HUES6 (cell line): ENCODE measurements at regions not wholly inside any gene's neighbourhood (a gene's known extent, or its start where the extent isn't known, plus 50 kb on each side); places are given as distances from the start of the nearest gene placed in this dataset.
"Not testable (repeated sequence)": the region's sequence is repeated elsewhere in the genome, so short reads cannot be mapped to it uniquely, and the experiment has no call there.

Experiments used
- H3K27ac ChIP-seq: 2 replicates; pipeline ENCODE4 v1.7.0; 2013; ENCODE audit warnings: low read depth, mild to moderate bottlenecking, low read length, inconsistent platforms
- H3K27me3 ChIP-seq: 2 replicates; pipeline ENCODE4 v1.6.1; 2013; ENCODE audit warnings: low read length; ENCODE audit not compliant: control insufficient read depth, insufficient read depth
- H3K36me3 ChIP-seq: 2 replicates; pipeline ENCODE4 v1.6.1; 2013; ENCODE audit warnings: low read length; ENCODE audit not compliant: control insufficient read depth, insufficient read depth
- H3K4me1 ChIP-seq: 2 replicates; pipeline ENCODE4 v1.6.1; 2013; ENCODE audit warnings: low read length; ENCODE audit not compliant: control insufficient read depth, insufficient read depth
- H3K4me3 ChIP-seq: 2 replicates; pipeline ENCODE4 v1.5.1; 2013; ENCODE audit warnings: low read depth, low read length
- H3K9ac ChIP-seq: one replicate; pipeline ENCODE4 v1.6.1; 2013; ENCODE audit warnings: mild to moderate bottlenecking, low read length
- H3K9me3 ChIP-seq: 2 replicates; pipeline ENCODE4 v1.6.1; 2013; ENCODE audit warnings: low read depth, low read length; ENCODE audit not compliant: control insufficient read depth, insufficient read depth

DNA sequence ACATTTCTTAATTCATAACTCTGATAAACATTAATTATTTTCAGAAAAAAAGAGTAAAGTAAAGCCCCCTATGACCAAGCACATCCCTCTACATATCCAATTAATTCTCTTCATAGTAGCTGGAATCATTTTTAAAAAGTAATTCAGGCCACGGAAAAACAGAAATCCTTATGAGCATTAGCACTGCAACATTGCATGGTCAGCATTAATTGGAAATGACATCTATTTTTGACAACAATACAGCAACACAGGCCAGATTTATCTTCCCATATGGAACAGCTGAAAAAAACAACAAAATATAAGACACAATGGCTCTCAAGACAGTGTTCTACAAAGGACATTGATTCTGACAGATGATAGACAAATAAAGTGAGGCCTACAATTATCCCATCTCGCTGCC, 236.6 kb downstream of the TMA16 start:
- Histone ChIP-seq H3K4me3 (no peak overlapping the region), H3K27me3 (no peaks in the 10 kb centered on the region), H3K9me3 (peaks cover 5% of the 10 kb centered on the region; the same call in 1 of the 2 replicates), H3K9ac (no peak overlapping the region), H3K27ac (no peak overlapping the region), H3K36me3 (no peaks in the 10 kb centered on the region), H3K4me1 (no peaks in the 10 kb centered on the region)

DNA sequence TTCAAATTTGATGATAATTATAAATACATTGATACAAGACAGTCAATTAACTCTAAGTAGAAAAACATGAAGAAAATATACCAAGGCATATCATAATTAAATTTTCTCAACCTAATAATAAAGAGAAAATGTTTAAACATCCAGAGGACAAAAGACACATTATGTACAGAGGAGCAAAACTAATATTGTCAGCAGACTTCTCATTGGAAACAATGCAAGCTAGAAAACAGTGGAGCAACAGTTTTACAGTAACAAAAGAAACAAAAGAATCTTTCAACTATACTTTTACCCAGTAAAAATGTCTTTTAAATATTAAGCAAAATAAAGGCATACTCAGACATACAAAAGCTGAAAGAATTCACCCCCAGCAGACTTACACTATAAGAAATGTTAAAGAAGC, 238.0 kb downstream of the TMA16 start:
- H3K4me1 ChIP-seq, result no peaks in the 10 kb centered on the region
- H3K36me3 ChIP-seq, result no peaks in the 10 kb centered on the region
- H3K4me3 ChIP-seq, result no peak overlapping the region
- no peak overlapping the region for H3K27ac ChIP-seq
- no peak overlapping the region for H3K9ac ChIP-seq
- peaks cover 5% of the 10 kb centered on the region; the same call in 1 of the 2 replicates for H3K9me3 ChIP-seq
- H3K27me3 ChIP-seq, result no peaks in the 10 kb centered on the region

DNA sequence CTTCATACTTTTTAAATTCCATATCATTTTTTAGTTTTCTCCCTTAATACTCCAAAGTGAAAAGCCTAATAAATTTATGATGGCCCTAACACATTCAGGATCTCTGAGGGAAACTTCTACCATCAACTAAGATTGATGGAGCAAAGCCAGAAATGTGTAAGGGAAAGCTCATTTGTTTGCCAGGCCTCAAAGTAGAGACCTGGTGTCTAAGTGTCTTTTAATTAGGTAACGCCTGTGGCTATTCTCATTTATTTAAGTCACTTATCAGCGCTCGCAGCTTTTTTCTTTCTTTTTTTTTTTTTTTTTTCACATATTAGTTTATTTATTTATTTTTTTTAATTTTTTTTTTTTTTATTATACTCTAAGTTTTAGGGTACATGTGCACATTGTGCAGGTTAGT, 242.4 kb downstream of the TMA16 start:
- H3K4me3 ChIP-seq, result no peak overlapping the region
- no peak overlapping the region for H3K27ac ChIP-seq
- H3K9me3 ChIP-seq, result no peaks in the 10 kb centered on the region
- H3K36me3 ChIP-seq, result no peaks in the 10 kb centered on the region
- H3K4me1 ChIP-seq, result no peaks in the 10 kb centered on the region
- H3K9ac ChIP-seq, result no peak overlapping the region
- no peaks in the 10 kb centered on the region for H3K27me3 ChIP-seq

DNA sequence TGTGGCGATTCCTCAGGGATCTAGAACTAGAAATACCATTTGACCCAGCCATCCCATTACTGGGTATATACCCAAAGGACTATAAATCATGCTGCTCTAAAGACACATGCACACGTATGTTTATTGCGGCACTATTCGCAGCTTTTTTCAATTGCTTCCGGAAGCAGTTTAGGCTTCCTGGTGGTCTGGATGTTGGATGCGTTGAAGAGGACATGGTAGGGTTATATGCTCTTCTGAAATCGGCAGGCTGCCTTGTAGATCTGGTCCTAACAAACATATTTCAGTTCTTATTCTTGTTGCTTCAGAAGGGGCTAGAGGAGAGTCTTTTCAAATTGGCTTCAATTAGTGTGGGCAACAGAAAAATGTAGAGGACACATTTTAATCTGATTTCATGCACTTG, 243.4 kb downstream of the TMA16 start:
- not testable (repeated sequence) for H3K27me3 ChIP-seq, H3K36me3 ChIP-seq, H3K9ac ChIP-seq, H3K27ac ChIP-seq, H3K4me1 ChIP-seq, H3K9me3 ChIP-seq, H3K4me3 ChIP-seq

DNA sequence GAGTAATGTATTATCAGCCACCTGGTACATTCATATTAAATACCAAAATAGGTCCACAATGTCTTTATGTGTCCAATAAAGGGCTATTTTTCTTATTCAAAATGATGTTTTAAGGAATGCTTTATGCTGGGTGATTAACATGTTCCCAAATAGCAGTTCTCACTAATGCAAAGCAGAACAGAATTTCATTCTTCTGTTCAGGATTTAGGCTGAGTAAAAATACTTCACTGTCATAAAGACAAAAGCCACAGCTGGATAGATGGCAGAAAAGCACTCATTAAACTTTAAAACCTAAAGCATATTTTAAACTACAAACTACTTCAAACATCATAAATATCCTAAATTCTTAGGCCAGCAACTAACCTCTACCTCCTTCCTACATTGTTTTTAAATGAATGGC, 244.0 kb downstream of the TMA16 start:
- H3K9ac ChIP-seq, result no peak overlapping the region

DNA sequence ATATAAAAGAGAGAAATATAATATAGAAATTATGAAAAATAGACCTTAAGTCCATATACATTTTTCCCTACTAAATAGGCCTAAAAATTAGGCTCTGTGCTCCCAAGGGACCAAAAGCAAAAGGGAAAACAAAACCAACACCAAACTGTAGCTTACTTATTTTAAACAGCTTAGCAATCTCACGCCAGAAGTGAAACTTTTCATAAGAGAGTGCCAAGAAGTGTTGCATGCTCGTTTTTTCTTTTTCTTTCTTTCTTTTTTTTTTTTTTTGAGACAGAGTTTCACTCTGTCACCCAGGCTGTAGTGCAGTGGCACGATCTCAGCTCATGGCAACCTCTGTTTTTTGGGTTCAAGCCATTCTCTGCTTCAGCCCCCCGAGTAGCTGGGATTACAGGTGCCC, 250.4 kb downstream of the TMA16 start:
- Histone ChIP-seq H3K9ac (no peak overlapping the region), H3K36me3 (no peaks in the 10 kb centered on the region), H3K27ac (no peak overlapping the region)

More for the DNA sequence above, 244.0 kb downstream of the TMA16 start:
- no peak overlapping the region for H3K27ac ChIP-seq
- no peaks in the 10 kb centered on the region for H3K36me3 ChIP-seq
- no peak overlapping the region for H3K4me3 ChIP-seq
- H3K27me3 ChIP-seq, result no peaks in the 10 kb centered on the region
- no peaks in the 10 kb centered on the region for H3K9me3 ChIP-seq
- H3K4me1 ChIP-seq, result no peaks in the 10 kb centered on the region

DNA sequence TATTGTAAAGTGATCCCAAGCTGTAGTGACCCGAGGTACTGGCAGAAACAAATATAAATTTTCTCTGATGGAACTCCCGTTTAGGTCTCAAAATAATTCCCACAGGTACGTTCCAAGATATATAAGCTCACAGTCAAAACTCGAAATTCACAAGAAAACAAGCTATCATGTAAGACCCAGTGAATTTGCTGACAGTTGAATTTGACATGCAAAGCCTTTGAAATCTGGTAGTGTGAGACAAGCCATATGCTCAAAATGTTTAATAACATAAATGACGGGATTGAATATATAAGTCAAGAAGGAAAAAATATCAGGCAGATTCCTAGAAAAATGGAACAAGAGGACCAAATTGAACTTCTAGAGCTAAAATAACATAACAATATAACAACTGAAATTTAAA, 252.8 kb downstream of the TMA16 start:
- Histone ChIP-seq H3K4me3 (no peak overlapping the region), H3K27me3 (no peaks in the 10 kb centered on the region), H3K9me3 (peaks cover 17% of the 10 kb centered on the region; the same call in 1 of the 2 replicates), H3K9ac (no peak overlapping the region), H3K36me3 (no peaks in the 10 kb centered on the region), H3K27ac (no peak overlapping the region), H3K4me1 (no peaks in the 10 kb centered on the region)

More for the DNA sequence above, 250.4 kb downstream of the TMA16 start:
- Histone ChIP-seq H3K4me1 (no peaks in the 10 kb centered on the region), H3K9me3 (peaks cover 17% of the 10 kb centered on the region; the same call in 1 of the 2 replicates), H3K4me3 (no peak overlapping the region), H3K27me3 (no peaks in the 10 kb centered on the region)

DNA sequence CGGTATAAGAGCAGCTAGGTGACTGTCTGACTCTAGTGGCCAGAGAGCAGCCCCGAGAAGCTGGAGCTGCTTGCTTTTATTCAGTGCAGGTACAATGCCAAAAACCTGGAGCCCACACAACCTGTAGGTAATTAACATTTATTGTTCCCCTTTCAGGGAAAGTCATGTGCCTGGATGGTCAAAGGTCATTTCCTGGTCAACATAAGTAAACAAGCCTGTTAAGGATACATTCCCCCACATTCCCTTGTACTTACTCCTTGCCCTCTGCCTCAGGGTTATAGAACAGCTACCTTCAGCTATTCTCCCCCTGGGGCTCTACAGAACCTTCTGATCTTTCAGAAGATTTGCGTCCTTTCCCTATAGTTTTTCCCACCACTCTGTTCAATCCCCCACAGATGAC, 253.4 kb downstream of the TMA16 start:
- H3K27ac ChIP-seq, result no peak overlapping the region
- H3K4me1 ChIP-seq, result no peaks in the 10 kb centered on the region
- no peak overlapping the region for H3K4me3 ChIP-seq
- no peak overlapping the region for H3K9ac ChIP-seq
- H3K27me3 ChIP-seq, result no peaks in the 10 kb centered on the region
- H3K9me3 ChIP-seq, result peaks cover 17% of the 10 kb centered on the region; the same call in 1 of the 2 replicates
- no peaks in the 10 kb centered on the region for H3K36me3 ChIP-seq

DNA sequence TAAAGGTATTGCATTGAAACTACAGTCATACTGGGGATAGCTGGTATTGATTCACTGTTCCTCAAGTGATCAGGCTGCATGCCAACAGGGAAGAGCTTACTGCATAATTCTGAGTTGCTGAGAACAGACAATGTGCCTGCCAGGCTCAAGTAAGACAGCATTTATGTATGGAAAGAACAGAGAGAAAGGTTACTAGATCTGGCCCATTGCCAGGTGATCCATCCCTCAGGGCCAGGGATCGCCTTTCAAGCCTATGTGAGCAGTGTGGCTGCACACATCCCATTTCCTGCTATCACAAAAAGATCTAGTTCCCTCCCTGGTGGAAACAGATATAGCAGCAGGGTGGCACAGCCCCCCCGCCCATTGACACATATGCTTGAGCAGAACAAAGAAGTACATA, 254.0 kb downstream of the TMA16 start:
- Histone ChIP-seq H3K9ac (no peak overlapping the region), H3K4me3 (no peak overlapping the region), H3K36me3 (no peaks in the 10 kb centered on the region), H3K27me3 (no peaks in the 10 kb centered on the region), H3K9me3 (peaks cover 17% of the 10 kb centered on the region; the same call in 1 of the 2 replicates), H3K27ac (no peak overlapping the region), H3K4me1 (no peaks in the 10 kb centered on the region)

DNA sequence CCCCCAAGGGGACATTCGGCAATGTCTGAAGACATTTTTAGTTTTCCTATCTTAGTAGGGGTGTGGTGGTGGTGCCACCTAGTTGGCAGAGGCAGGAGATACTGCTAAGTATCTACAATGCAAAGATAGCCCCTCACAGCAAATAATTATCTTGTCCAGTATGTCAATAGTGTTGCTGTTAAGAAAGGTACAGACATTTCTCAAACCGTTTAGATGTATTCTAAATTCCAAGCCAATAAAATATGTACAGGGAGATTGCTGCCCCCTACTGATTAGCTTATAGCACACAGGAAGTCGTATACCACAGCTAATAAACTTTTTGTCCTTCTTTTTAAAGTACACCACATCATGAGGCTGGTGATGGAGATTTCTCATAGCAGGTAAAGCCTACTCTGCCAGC, 260.5 kb downstream of the TMA16 start:
- Histone ChIP-seq H3K27ac (no peak overlapping the region), H3K4me3 (no peak overlapping the region), H3K27me3 (no peaks in the 10 kb centered on the region), H3K9ac (no peak overlapping the region), H3K9me3 (no peaks in the 10 kb centered on the region), H3K4me1 (no peaks in the 10 kb centered on the region), H3K36me3 (no peaks in the 10 kb centered on the region)

DNA sequence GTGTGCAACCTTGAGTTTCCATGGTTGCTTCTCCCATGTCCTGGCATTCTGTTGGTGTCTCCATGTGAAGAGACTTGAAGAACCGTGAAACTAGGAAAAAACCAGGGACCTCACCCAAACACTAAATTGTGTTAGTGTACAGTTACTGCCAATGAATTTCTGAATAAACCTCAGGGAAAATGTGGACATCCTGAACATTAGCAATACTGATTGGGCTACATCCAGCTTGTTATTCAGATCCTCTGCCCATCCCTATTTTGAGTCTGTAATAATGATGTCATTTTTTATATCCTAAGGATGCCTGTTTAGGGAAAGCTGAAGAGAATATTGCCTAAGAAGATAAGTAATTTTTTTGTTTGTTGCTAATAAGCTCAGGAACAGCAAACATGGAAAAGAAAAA, 262.7 kb downstream of the TMA16 start:
- H3K4me1 ChIP-seq, result no peaks in the 10 kb centered on the region
- no peak overlapping the region for H3K9ac ChIP-seq
- no peaks in the 10 kb centered on the region for H3K9me3 ChIP-seq
- H3K27me3 ChIP-seq, result no peaks in the 10 kb centered on the region
- H3K27ac ChIP-seq, result no peak overlapping the region
- no peaks in the 10 kb centered on the region for H3K36me3 ChIP-seq
- no peak overlapping the region for H3K4me3 ChIP-seq

DNA sequence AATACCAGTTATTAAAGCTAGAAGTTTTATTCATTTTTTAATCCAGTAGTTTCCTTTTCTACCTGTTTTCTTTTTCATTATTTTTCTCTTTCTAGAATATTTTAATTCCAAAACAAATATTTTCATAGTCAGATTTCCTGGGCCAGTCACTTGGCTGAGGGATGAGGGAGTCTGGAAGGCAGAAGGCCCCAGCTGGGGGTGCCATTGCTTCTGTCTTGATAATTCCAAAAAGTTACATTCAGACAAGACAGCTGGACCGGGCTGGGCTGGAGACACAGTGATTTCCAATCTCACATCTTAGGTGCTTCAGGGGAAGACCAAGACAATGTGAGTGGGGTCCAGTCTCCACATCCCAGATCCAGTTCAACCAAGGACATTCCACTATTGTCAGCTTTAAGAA, 263.5 kb downstream of the TMA16 start:
- Histone ChIP-seq H3K9me3 (no peaks in the 10 kb centered on the region), H3K36me3 (no peaks in the 10 kb centered on the region), H3K9ac (no peak overlapping the region), H3K4me3 (no peak overlapping the region), H3K4me1 (no peaks in the 10 kb centered on the region), H3K27me3 (no peaks in the 10 kb centered on the region), H3K27ac (no peak overlapping the region)
